ENCODE measurements at regions not wholly inside any gene's neighbourhood (a gene's known extent, or its start where the extent isn't known, plus 50 kb on each side); places are given as distances from the start of the nearest gene placed in this dataset.

DNA sequence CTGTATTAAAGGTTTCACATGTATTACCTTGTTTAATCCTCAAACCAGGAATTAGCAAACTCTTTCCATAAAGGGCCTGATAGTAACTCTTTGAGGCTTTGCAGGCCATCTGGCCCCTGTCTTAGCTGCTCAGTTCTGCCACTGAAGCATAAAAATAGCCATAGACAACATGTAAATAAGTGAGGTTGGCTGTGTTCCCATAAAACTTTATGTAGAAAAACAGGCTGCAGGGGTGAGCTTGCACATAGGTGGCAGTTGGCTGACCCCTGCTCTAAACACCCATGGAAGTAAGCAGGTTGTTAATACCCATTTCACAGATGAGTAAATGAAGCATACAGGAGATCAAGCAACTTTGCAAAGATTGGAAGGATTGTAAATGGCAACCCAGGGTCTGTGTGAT lies 1279.2 kb upstream of the AUTS2 start:
- TF ChIP-seq EZH2 (IDR thresholded peaks at IDR 0.05; ENCODE audit: insufficient read depth, poor library complexity, severe bottlenecking), result no peak
- TF ChIP-seq EZH2phosphoT487 (IDR thresholded peaks at IDR 0.05; ENCODE audit: insufficient read depth, low read depth), result no peak

All from GM23248 (cell line).